Breast epithelium (tissue), 3 donors: ENCODE measurements at regions not wholly inside any gene's neighbourhood (a gene's known extent, or its start where the extent isn't known, plus 50 kb on each side); places are given as distances from the start of the nearest gene placed in this dataset.

Source experiments
- POLR2A ChIP-seq: fragments of 450-650 bp; IDR thresholded peaks from one replicate; pipeline ENCODE4 v1.6.1; 2016; ENCODE audit warnings: antibody characterized with exemption, mild to moderate bottlenecking, moderate library complexity
- POLR2AphosphoS5 ChIP-seq, 3 donors: sonication (generic); formaldehyde crosslinking; IDR thresholded peaks; one replicate each; pipeline ENCODE4 v1.6.1; 2017; ENCODE audit warnings: antibody characterized with exemption in 3 of 3
- TF ChIP-seq, protein P1 (sequence below), 3 donors: fragments of 450-650 bp; IDR thresholded peaks; one replicate each; pipeline ENCODE4 v1.5.1; 2016 to 2017; ENCODE audit warnings: antibody characterized with exemption in 3 of 3, mild to moderate bottlenecking in 3 of 3, moderate library complexity in 3 of 3

DNA sequence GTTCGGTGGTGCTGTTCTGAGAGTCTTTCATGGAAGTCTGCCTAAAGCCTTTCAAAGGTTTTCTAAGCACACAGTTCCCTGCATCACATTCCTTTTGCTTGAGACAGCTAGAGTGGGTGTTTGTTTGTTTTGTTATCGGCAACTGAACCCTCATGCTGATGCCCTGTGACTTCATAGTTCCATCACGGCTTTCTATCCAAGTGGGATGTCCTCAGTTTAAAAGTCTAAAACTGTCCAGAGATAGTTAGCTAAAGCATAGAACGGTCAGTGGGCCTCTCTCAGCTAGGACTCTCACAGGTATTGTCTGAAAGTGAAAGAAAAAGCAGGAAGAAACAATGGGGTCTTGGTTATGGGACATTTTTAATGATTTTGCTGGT is 337.3 kb downstream of the OSR1 start:
- TF ChIP-seq, protein P1, sequence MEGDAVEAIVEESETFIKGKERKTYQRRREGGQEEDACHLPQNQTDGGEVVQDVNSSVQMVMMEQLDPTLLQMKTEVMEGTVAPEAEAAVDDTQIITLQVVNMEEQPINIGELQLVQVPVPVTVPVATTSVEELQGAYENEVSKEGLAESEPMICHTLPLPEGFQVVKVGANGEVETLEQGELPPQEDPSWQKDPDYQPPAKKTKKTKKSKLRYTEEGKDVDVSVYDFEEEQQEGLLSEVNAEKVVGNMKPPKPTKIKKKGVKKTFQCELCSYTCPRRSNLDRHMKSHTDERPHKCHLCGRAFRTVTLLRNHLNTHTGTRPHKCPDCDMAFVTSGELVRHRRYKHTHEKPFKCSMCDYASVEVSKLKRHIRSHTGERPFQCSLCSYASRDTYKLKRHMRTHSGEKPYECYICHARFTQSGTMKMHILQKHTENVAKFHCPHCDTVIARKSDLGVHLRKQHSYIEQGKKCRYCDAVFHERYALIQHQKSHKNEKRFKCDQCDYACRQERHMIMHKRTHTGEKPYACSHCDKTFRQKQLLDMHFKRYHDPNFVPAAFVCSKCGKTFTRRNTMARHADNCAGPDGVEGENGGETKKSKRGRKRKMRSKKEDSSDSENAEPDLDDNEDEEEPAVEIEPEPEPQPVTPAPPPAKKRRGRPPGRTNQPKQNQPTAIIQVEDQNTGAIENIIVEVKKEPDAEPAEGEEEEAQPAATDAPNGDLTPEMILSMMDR (IDR thresholded peaks at IDR 0.05) = no peak
- TF ChIP-seq POLR2A = no peak
- TF ChIP-seq POLR2AphosphoS5 (IDR thresholded peaks at IDR 0.05) = no peak
